Karpas-422 (cell line): ENCODE measurements at regions not wholly inside any gene's neighbourhood (a gene's known extent, or its start where the extent isn't known, plus 50 kb on each side); places are given as distances from the start of the nearest gene placed in this dataset.

Experiments used
- DNase-seq: peaks from one replicate; pipeline ENCODE4 v3.0.0-alpha.2; 2015
- H2AFZ ChIP-seq: fragments of 200-600 bp; sonication (generic); 2 replicates; pipeline ENCODE4 v1.6.1; 2014; ENCODE audit warnings: antibody characterized with exemption, low read length, mixed read lengths
- H3K27ac ChIP-seq: fragments of 200-600 bp; sonication (generic); 2 replicates; pipeline ENCODE4 v1.5.1; 2014; ENCODE audit warnings: mild to moderate bottlenecking, low read length, moderate library complexity
- H3K27me3 ChIP-seq: fragments of 200-600 bp; sonication (generic); 2 replicates; pipeline ENCODE4 v1.6.1; 2014; ENCODE audit warnings: low read length, mixed read lengths
- H3K36me3 ChIP-seq: fragments of 200-600 bp; sonication (generic); 2 replicates; pipeline ENCODE4 v1.6.1; 2014; ENCODE audit warnings: low read length, mixed read lengths; ENCODE audit not compliant: insufficient read depth
- H3K4me1 ChIP-seq: fragments of 200-600 bp; sonication (generic); 2 replicates; pipeline ENCODE4 v1.6.1; 2014; ENCODE audit warnings: mild to moderate bottlenecking, low read length, mixed read lengths
- H3K4me2 ChIP-seq: fragments of 200-600 bp; sonication (generic); 2 replicates; pipeline ENCODE4 v1.6.1; 2014; ENCODE audit warnings: low read length, low read depth, mild to moderate bottlenecking; ENCODE audit not compliant: poor library complexity, severe bottlenecking
- H3K4me3 ChIP-seq: fragments of 200-600 bp; sonication (generic); 2 replicates; pipeline ENCODE4 v1.5.1; 2014; ENCODE audit warnings: mild to moderate bottlenecking, antibody characterized with exemption, low read length, mixed read lengths
- H3K79me2 ChIP-seq: fragments of 200-600 bp; sonication (generic); 2 replicates; pipeline ENCODE4 v1.6.1; 2014; ENCODE audit warnings: mild to moderate bottlenecking, low read length, mixed read lengths
- H3K9ac ChIP-seq: fragments of 200-600 bp; sonication (generic); 2 replicates; pipeline ENCODE4 v1.6.0; 2014; ENCODE audit warnings: low read length
- H3K9me2 ChIP-seq: fragments of 200-600 bp; sonication (generic), shearing (Covaris generic); replicated peaks from 2 replicates; pipeline ENCODE4 v1.6.0; 2014; ENCODE audit warnings: mild to moderate bottlenecking, low read length, moderate library complexity; ENCODE audit not compliant: insufficient read depth
- H3K9me3 ChIP-seq: fragments of 300-700, 200-600 bp; sonication (generic); 2 replicates; pipeline ENCODE4 v1.6.1; 2014; ENCODE audit warnings: low read length, mixed read lengths
- H4K20me1 ChIP-seq: fragments of 200-600 bp; sonication (generic); 2 replicates; pipeline ENCODE4 v1.6.1; 2014; ENCODE audit warnings: mild to moderate bottlenecking, antibody characterized with exemption, low read length, low read depth; ENCODE audit not compliant: insufficient read depth

GRCh38 chr14:49303946-49304516, 282.1 kb downstream of the RPS29 start:
- Histone ChIP-seq H3K4me3 (no peak overlapping the region), H3K9ac (no peak overlapping the region)

GRCh38 chr14:49297102-49297501, 289.1 kb downstream of the RPS29 start:
- no peaks in the 10 kb centered on the region for H4K20me1 ChIP-seq
- H2AFZ ChIP-seq = no peak overlapping the region
- no peak overlapping the region for H3K4me3 ChIP-seq

More at GRCh38 chr14:49303946-49304516, 282.1 kb downstream of the RPS29 start:
- Histone ChIP-seq H3K27ac (no peak overlapping the region), H3K27me3 (no peaks in the 10 kb centered on the region), H3K4me2 (no peak overlapping the region), H3K79me2 (no peaks in the 10 kb centered on the region), H3K36me3 (no peaks in the 10 kb centered on the region), H3K9me2 (0 out of 2 replicates have a peak, but pooled peaks cover 4% of the 10 kb centered on the region), H3K9me3 (no peaks in the 10 kb centered on the region), H3K4me1 (no peaks in the 10 kb centered on the region), H2AFZ (no peak overlapping the region), H4K20me1 (no peaks in the 10 kb centered on the region)
- DNase-seq = peak; percentile 70

GRCh38 chr14:49294621-49295148, 291.5 kb downstream of the RPS29 start:
- H3K4me1 ChIP-seq = no peaks in the 10 kb centered on the region
- H3K9me2 ChIP-seq = no peaks in the 10 kb centered on the region
- H3K4me2 ChIP-seq = no peak overlapping the region
- no peak overlapping the region for H3K9ac ChIP-seq
- DNase-seq = no peak
- no peaks in the 10 kb centered on the region for H3K9me3 ChIP-seq
- H3K36me3 ChIP-seq = no peaks in the 10 kb centered on the region
- H3K27ac ChIP-seq = no peak overlapping the region
- no peaks in the 10 kb centered on the region for H4K20me1 ChIP-seq
- H3K4me3 ChIP-seq = no peak overlapping the region
- H3K27me3 ChIP-seq = no peaks in the 10 kb centered on the region
- H3K79me2 ChIP-seq = no peaks in the 10 kb centered on the region
- H2AFZ ChIP-seq = no peak overlapping the region

More at GRCh38 chr14:49297102-49297501, 289.1 kb downstream of the RPS29 start:
- no peaks in the 10 kb centered on the region for H3K36me3 ChIP-seq
- no peak overlapping the region for H3K4me2 ChIP-seq
- H3K9me3 ChIP-seq = no peaks in the 10 kb centered on the region
- H3K27me3 ChIP-seq = no peaks in the 10 kb centered on the region
- H3K79me2 ChIP-seq = no peaks in the 10 kb centered on the region
- H3K27ac ChIP-seq = no peak overlapping the region
- no peaks in the 10 kb centered on the region for H3K4me1 ChIP-seq
- no peak for DNase-seq
- no peaks in the 10 kb centered on the region for H3K9me2 ChIP-seq
- no peak overlapping the region for H3K9ac ChIP-seq

- no peaks in the 10 kb centered on the region for H3K79me2 ChIP-seq
- no peaks in the 10 kb centered on the region for H3K36me3 ChIP-seq
- no peaks in the 10 kb centered on the region for H3K9me2 ChIP-seq
- no peak overlapping the region for H3K4me3 ChIP-seq
- H2AFZ ChIP-seq = no peak overlapping the region
- H3K4me1 ChIP-seq = no peaks in the 10 kb centered on the region
- no peak for DNase-seq
- H3K27me3 ChIP-seq = no peaks in the 10 kb centered on the region
- H3K9me3 ChIP-seq = no peaks in the 10 kb centered on the region
- H4K20me1 ChIP-seq = no peaks in the 10 kb centered on the region
- H3K27ac ChIP-seq = no peak overlapping the region
- no peak overlapping the region for H3K9ac ChIP-seq
- H3K4me2 ChIP-seq = no peak overlapping the region
Measured at GRCh38 chr14:49287004-49287403, 299.2 kb downstream of the RPS29 start.

- Histone ChIP-seq H3K9me3 (no peaks in the 10 kb centered on the region), H3K9ac (no peak overlapping the region), H2AFZ (no peak overlapping the region), H3K4me1 (no peaks in the 10 kb centered on the region), H3K27ac (no peak overlapping the region), H3K79me2 (no peaks in the 10 kb centered on the region), H3K4me2 (no peak overlapping the region), H4K20me1 (no peaks in the 10 kb centered on the region), H3K27me3 (no peaks in the 10 kb centered on the region), H3K4me3 (no peak overlapping the region), H3K36me3 (no peaks in the 10 kb centered on the region), H3K9me2 (no peaks in the 10 kb centered on the region)
- DNase-seq = no peak
Measured at GRCh38 chr14:49286257-49286983, 299.8 kb downstream of the RPS29 start.

GRCh38 chr14:49280566-49280965, 305.6 kb downstream of the RPS29 start:
- DNase-seq = no peak
- Histone ChIP-seq H3K9me3 (no peaks in the 10 kb centered on the region), H3K27ac (no peak overlapping the region), H3K27me3 (no peaks in the 10 kb centered on the region), H2AFZ (no peak overlapping the region), H3K36me3 (no peaks in the 10 kb centered on the region), H3K9ac (no peak overlapping the region), H3K4me2 (no peak overlapping the region), H3K9me2 (no peaks in the 10 kb centered on the region), H3K79me2 (no peaks in the 10 kb centered on the region), H4K20me1 (no peaks in the 10 kb centered on the region), H3K4me1 (no peaks in the 10 kb centered on the region), H3K4me3 (no peak overlapping the region)

GRCh38 chr14:49250517-49250916, 335.7 kb downstream of the RPS29 start:
- Histone ChIP-seq H3K4me3 (no peak overlapping the region), H3K4me2 (no peak overlapping the region), H3K36me3 (no peaks in the 10 kb centered on the region), H2AFZ (no peak overlapping the region), H3K4me1 (no peaks in the 10 kb centered on the region), H3K27ac (no peak overlapping the region), H3K9ac (no peak overlapping the region), H4K20me1 (no peaks in the 10 kb centered on the region), H3K9me2 (no peaks in the 10 kb centered on the region; the same call in 1 of the 2 replicates), H3K9me3 (no peaks in the 10 kb centered on the region), H3K79me2 (no peaks in the 10 kb centered on the region), H3K27me3 (no peaks in the 10 kb centered on the region)
- DNase-seq = no peak

- Histone ChIP-seq H3K36me3 (no peaks in the 10 kb centered on the region), H3K27ac (no peak overlapping the region), H3K9me3 (no peaks in the 10 kb centered on the region), H3K79me2 (no peaks in the 10 kb centered on the region), H3K4me1 (no peaks in the 10 kb centered on the region), H3K9ac (no peak overlapping the region), H3K4me3 (no peak overlapping the region), H2AFZ (no peak overlapping the region), H3K4me2 (no peak overlapping the region), H3K9me2 (no peaks in the 10 kb centered on the region; the same call in 1 of the 2 replicates), H3K27me3 (no peaks in the 10 kb centered on the region), H4K20me1 (no peaks in the 10 kb centered on the region)
- no peak for DNase-seq
Measured at GRCh38 chr14:49250109-49250508, 336.1 kb downstream of the RPS29 start.
